ENCODE measurements at regions not wholly inside any gene's neighbourhood (a gene's known extent, or its start where the extent isn't known, plus 50 kb on each side); places are given as distances from the start of the nearest gene placed in this dataset.

DNA sequence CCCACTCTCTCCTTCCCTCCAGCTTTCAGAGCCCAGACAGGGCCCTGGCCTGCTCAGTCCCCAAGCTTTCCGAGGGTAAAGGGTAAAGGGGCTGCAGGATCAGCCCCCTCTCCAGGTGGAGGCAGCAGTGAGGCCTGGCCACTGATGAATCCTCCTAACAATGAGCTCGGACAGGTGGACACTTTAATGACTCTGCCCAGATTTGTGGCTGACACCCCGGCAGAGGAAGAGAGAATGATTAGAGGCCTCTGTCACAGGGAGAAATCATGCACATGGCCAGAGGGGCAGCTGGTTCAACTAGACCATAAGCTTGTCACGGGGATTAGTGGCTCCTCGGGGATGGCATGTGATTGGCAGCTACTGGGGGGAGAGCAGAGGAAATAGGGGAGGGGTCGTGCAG lies 587.5 kb upstream of the B3GAT1 start:
- POLR2A ChIA-PET: no interaction called here
- no peak for DNase-seq (ENCODE audit: low read depth, low spot score)
- TF ChIP-seq, protein P1, sequence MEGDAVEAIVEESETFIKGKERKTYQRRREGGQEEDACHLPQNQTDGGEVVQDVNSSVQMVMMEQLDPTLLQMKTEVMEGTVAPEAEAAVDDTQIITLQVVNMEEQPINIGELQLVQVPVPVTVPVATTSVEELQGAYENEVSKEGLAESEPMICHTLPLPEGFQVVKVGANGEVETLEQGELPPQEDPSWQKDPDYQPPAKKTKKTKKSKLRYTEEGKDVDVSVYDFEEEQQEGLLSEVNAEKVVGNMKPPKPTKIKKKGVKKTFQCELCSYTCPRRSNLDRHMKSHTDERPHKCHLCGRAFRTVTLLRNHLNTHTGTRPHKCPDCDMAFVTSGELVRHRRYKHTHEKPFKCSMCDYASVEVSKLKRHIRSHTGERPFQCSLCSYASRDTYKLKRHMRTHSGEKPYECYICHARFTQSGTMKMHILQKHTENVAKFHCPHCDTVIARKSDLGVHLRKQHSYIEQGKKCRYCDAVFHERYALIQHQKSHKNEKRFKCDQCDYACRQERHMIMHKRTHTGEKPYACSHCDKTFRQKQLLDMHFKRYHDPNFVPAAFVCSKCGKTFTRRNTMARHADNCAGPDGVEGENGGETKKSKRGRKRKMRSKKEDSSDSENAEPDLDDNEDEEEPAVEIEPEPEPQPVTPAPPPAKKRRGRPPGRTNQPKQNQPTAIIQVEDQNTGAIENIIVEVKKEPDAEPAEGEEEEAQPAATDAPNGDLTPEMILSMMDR (IDR thresholded peaks at IDR 0.05; ENCODE audit: insufficient read depth, low read length, missing control alignments): no peak
- H3K4me3 ChIP-seq (ENCODE audit: low read depth, low read length): no peak overlapping the region
- CTCF ChIA-PET: no interaction called here

DNA sequence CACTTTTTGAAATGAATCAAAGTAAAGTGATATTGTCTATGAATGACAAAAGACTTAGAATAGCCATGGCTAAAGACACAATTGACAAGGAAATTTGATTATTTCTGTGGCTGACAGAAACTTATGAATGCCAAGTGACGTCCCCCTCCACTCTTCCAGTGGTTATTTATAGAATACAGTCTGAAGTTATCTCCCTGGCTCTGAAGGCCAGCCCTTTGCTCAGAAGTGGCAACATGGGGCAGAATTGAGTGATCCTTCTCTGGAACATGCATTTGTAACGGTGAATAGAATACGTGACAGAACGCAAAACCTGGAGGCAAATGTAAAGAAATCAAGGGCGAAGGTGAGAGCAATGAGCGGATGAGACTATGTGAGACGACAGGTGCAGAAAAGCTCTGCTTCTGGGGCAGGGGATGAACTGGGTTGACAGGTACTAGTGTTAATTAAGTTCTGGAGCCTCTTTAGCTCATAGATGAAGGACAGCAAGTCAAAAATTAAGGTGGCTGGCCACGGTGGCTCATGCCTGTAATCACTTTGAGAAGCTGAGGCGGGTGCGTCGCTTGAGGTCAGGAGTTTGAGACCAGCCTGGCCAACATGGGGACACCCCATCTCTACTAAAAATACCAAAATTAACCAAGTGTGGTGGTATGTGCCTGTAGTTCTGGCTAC lies 585.7 kb upstream of the B3GAT1 start:
- ChIA-PET POLR2A (no interaction called here), CTCF (no interaction called here)
- DNase-seq (ENCODE audit: low read depth, low spot score): no peak
- H3K4me3 ChIP-seq (ENCODE audit: low read depth, low read length): no peak overlapping the region
- TF ChIP-seq, protein P1 (IDR thresholded peaks at IDR 0.05; ENCODE audit: insufficient read depth, low read length, missing control alignments): no peak

DNA sequence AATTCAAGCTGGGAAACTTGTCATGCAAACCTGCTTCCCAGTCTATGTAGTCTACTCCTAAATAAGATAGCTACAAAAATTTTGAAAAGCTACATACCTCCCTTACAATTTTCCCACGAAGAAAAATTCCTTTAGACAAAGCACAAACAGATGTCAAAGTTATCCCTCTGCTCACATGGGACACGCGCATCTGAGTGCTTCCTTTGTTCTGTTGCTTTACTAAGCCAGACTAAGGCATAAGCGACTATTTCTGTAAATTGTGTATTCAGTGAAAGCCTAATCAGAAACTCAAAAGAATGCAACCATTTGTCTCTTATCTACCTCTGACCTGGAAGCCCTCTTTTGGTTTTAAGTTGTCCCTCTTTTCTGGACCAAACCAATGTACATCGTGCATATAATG lies 583.7 kb upstream of the B3GAT1 start:
- TF ChIP-seq, protein P1 (IDR thresholded peaks at IDR 0.05; ENCODE audit: insufficient read depth, low read length, missing control alignments): no peak
- CTCF ChIA-PET: no interaction called here
- no peak overlapping the region for H3K4me3 ChIP-seq (ENCODE audit: low read depth, low read length)
- POLR2A ChIA-PET: no interaction called here
- DNase-seq (ENCODE audit: low read depth, low spot score): no peak

DNA sequence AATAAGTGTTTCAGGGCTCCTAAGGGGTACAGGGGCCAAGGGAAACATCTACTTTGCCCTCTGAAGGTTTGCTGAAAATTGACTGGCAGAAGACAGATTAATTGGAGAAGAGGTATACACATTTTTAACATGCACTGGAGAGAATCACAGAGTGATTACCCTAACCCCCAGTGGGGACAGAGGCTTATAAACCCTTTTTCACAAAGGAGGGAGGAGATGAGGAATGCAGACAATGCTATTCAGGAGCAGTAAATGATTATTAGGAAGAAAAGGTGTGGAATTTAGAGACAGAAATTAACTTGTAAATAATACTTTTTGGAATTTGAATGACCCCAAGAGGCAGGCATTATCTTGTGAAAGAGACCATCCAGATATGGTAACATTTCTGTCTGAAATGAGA lies 582.4 kb upstream of the B3GAT1 start:
- POLR2A ChIA-PET: no interaction called here
- CTCF ChIA-PET: no interaction called here
- no peak overlapping the region for H3K4me3 ChIP-seq (ENCODE audit: low read depth, low read length)
- DNase-seq (ENCODE audit: low read depth, low spot score): no peak
- TF ChIP-seq, protein P1 (IDR thresholded peaks at IDR 0.05; ENCODE audit: insufficient read depth, low read length, missing control alignments): no peak

DNA sequence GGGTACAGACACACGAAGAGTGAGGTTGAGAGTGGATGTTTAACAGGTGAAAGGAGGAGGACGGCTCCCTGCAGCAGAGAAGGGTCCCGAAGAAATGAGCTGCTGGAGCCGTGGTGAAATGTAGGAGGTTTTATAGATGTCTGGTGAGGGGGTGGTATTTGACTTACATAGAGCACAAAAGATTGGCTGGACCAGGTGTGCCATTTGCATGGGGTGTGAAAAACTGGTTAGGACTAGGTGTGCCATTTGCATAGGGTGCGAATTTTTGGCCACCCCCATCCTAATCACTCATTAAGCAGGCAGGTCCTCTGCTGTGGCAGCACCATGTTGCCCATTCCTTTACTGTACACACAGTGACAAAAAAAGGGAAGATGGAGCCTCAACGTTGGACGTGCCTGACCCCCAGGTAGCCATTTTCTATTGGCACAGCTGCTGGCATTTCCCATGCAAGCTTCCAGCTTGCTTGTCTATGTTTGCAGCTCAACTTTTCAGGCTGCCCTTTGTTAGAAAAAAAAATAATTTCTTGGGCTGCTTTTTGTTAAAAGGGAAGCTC lies 581.7 kb upstream of the B3GAT1 start:
- no peak overlapping the region for H3K4me3 ChIP-seq (ENCODE audit: low read depth, low read length)
- ChIA-PET POLR2A (no interaction called here), CTCF (no interaction called here)
- TF ChIP-seq, protein P1 (IDR thresholded peaks at IDR 0.05; ENCODE audit: insufficient read depth, low read length, missing control alignments): no peak
- no peak for DNase-seq (ENCODE audit: low read depth, low spot score)

DNA sequence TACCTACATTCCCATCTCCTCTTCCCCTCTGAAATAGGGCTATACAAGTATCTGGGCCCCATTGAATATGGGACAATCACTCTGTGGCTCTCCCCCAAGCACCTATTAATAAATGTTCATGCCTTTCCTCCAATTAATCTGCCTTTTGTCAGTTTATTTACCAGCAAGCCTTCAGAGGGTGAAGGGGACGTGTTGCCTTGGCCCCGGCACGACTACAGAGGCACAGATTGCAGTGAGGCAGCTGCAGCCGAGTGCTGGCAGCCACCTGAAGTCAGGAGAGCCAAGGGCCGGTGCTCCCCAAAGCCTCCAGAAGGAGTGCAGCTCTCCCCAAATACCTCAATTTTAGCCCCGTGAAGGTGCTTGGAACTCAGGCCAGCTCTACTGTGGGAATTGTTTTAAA lies 580.9 kb upstream of the B3GAT1 start:
- TF ChIP-seq, protein P1 (IDR thresholded peaks at IDR 0.05; ENCODE audit: insufficient read depth, low read length, missing control alignments): no peak
- no peak overlapping the region for H3K4me3 ChIP-seq (ENCODE audit: low read depth, low read length)
- DNase-seq (ENCODE audit: low read depth, low spot score): no peak
- ChIA-PET POLR2A (no interaction called here), CTCF (no interaction called here)

All from AG04449 (cell line).